ENCODE measurements at regions not wholly inside any gene's neighbourhood (a gene's known extent, or its start where the extent isn't known, plus 50 kb on each side); places are given as distances from the start of the nearest gene placed in this dataset.

DNA sequence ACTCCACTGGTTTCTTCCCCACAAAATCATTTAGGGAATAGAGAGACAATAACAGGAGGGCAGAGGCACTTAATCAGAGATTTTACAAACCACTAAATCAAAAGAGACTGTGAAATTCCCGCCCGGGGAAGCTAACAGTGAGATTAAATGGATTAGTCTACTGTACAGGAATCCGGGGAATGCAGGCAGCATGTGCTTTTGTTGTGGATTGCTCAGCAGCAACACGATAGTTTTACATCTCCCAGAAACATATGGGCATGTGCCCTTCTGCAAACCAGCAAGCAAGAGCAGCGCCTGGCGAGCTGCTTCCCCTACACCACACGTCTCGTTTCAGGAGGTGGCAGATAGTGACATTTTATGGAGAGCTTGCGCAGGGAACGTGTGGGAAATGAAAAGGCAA lies 382.3 kb downstream of the CD83 start:
- peaks cover 0 to 12% (median 3%) of the 10 kb centered on the region in 8 donors for H3K9me3 Mint-ChIP-seq
- POLR2A ChIA-PET (ENCODE audit: partially characterized antibody) = no interaction called here
- H3K27me3 ChIP-seq (ENCODE audit: insufficient read depth, low read length) = no peaks in the 10 kb centered on the region
- no peak overlapping the region for H3K4me3 ChIP-seq (ENCODE audit: low read length in 2 of 2)
- intact Hi-C loops (cut with micrococcal nuclease) = no loop called here
- no peaks in the 10 kb centered on the region for H3K27me3 Mint-ChIP-seq
- no peaks in the 10 kb centered on the region for H3K9me3 ChIP-seq (ENCODE audit: control insufficient read depth in 1 of 2, low read length in 2 of 2)
- CTCF ChIA-PET (ENCODE audit: partially characterized antibody) = no interaction called here
- no peaks in the 10 kb centered on the region for H3K4me1 Mint-ChIP-seq
- no peaks in the 10 kb centered on the region for H3K36me3 Mint-ChIP-seq
- no peak overlapping the region for H3K27ac ChIP-seq (ENCODE audit: low read depth, low read length)
- H3K4me3 Mint-ChIP-seq = no peak overlapping the region
- no peaks in the 10 kb centered on the region for H3K4me1 ChIP-seq (ENCODE audit: insufficient read depth, low read length)
- H3K27ac Mint-ChIP-seq = no peak overlapping the region
- DNase-seq = no peak
- no peaks in the 10 kb centered on the region for H3K36me3 ChIP-seq (ENCODE audit: insufficient read depth, low read length)

DNA sequence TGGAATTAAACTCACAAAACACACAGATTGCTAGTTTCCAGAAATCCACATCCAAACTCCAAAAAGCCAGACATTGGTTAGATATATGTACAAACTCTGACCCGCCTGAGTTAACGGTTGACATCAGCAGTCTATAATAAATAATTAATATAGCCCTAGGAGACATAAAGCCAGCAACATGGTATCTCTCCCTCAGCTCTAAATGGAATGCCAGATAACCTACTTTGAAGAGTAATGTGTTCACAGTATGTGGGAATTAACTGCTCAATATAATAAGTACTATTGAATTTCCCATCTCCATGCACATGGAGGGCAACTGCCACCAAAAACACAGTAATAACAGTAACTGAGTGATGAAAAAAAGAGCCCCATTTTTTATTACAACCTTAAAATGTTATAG lies 383.2 kb downstream of the CD83 start:
- Mint-ChIP-seq H3K4me3 (no peak overlapping the region), H3K27ac (no peak overlapping the region), H3K4me1 (peaks cover 0 to under 1% (median 0%) of the 10 kb centered on the region in 4 donors), H3K9me3 (peaks cover 0 to 12% (median 3%) of the 10 kb centered on the region in 8 donors), H3K27me3 (no peaks in the 10 kb centered on the region), H3K36me3 (no peaks in the 10 kb centered on the region)
- Histone ChIP-seq H3K27me3 (ENCODE audit: insufficient read depth, low read length) (no peaks in the 10 kb centered on the region), H3K9me3 (ENCODE audit: control insufficient read depth in 1 of 2, low read length in 2 of 2) (no peaks in the 10 kb centered on the region), H3K4me1 (ENCODE audit: insufficient read depth, low read length) (peaks cover under 1% of the 10 kb centered on the region), H3K36me3 (ENCODE audit: insufficient read depth, low read length) (no peaks in the 10 kb centered on the region), H3K27ac (ENCODE audit: low read depth, low read length) (no peak overlapping the region), H3K4me3 (ENCODE audit: low read length in 2 of 2) (no peak overlapping the region)
- ChIA-PET CTCF (ENCODE audit: partially characterized antibody) (no interaction called here), POLR2A (ENCODE audit: partially characterized antibody) (no interaction called here)
- no peak for DNase-seq
- intact Hi-C loops (cut with micrococcal nuclease) = no loop called here

DNA sequence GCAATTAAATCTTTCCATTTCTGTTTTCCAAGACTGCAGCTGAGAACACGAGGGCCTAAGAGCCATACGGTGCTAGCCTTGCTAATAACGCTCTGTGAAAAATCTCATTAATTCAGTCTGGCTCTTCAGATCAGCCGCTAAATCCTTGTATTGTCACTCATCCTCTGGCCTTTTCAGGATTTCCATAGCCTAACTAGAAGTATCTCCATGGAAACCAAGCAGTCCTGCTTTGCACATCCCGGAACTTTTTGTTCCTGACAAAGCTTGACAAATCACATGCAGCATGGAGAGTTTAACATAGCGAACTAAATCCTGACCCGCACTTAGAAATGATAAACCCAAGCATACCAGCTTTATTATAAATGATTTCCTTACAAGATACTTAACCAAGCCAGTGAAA lies 383.7 kb downstream of the CD83 start:
- peaks cover 0 to 9% (median 2%) of the 10 kb centered on the region in 8 donors for H3K9me3 Mint-ChIP-seq
- no peak overlapping the region for H3K27ac ChIP-seq (ENCODE audit: low read depth, low read length)
- no peak overlapping the region for H3K4me3 ChIP-seq (ENCODE audit: low read length in 2 of 2)
- H3K9me3 ChIP-seq (ENCODE audit: control insufficient read depth in 1 of 2, low read length in 2 of 2) = no peaks in the 10 kb centered on the region
- no peaks in the 10 kb centered on the region for H3K27me3 ChIP-seq (ENCODE audit: insufficient read depth, low read length)
- H3K4me1 Mint-ChIP-seq = peaks cover 0 to 4% (median 2%) of the 10 kb centered on the region in 4 donors
- POLR2A ChIA-PET (ENCODE audit: partially characterized antibody) = no interaction called here
- H3K36me3 ChIP-seq (ENCODE audit: insufficient read depth, low read length) = no peaks in the 10 kb centered on the region
- intact Hi-C loops (cut with micrococcal nuclease) = no loop called here
- no peak for DNase-seq
- H3K36me3 Mint-ChIP-seq = no peaks in the 10 kb centered on the region
- H3K4me3 Mint-ChIP-seq = no peak overlapping the region
- H3K27me3 Mint-ChIP-seq = no peaks in the 10 kb centered on the region
- H3K27ac Mint-ChIP-seq = no peak overlapping the region
- H3K4me1 ChIP-seq (ENCODE audit: insufficient read depth, low read length) = peaks cover 4% of the 10 kb centered on the region
- CTCF ChIA-PET (ENCODE audit: partially characterized antibody) = no interaction called here

DNA sequence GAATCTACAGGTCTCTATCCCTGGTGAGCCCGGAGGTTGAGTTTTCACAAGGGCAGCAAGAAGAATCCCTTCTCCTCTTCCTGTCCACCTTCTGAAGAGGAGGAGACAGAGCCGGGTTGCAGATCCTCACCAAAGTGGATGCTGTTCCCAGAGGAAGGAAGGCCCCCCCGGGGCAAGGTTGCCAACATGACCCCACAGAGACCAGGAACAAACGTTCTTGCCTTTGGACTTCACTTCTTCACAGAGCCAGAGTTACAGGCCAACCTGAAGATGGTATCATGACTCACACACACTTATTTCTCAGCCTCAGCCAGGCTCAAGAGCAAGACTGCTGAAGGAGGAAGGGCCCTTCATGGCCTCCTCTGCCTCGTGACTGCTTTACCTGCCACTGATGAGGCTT lies 384.3 kb downstream of the CD83 start:
- Histone ChIP-seq H3K9me3 (ENCODE audit: control insufficient read depth in 1 of 2, low read length in 2 of 2) (no peaks in the 10 kb centered on the region), H3K27ac (ENCODE audit: low read depth, low read length) (no peak overlapping the region), H3K27me3 (ENCODE audit: insufficient read depth, low read length) (no peaks in the 10 kb centered on the region), H3K4me1 (ENCODE audit: insufficient read depth, low read length) (peaks cover 11% of the 10 kb centered on the region), H3K4me3 (ENCODE audit: low read length in 2 of 2) (no peak overlapping the region), H3K36me3 (ENCODE audit: insufficient read depth, low read length) (no peaks in the 10 kb centered on the region)
- Mint-ChIP-seq H3K27me3 (no peaks in the 10 kb centered on the region), H3K4me1 (peaks cover 4 to 9% (median 7%) of the 10 kb centered on the region in 4 donors), H3K4me3 (no peak overlapping the region), H3K27ac (no peak overlapping the region), H3K36me3 (no peaks in the 10 kb centered on the region), H3K9me3 (peaks cover 0 to 5% (median 0%) of the 10 kb centered on the region in 8 donors)
- intact Hi-C loops (cut with micrococcal nuclease) = no loop called here
- ChIA-PET POLR2A (ENCODE audit: partially characterized antibody) (no interaction called here), CTCF (ENCODE audit: partially characterized antibody) (no interaction called here)
- no peak for DNase-seq

DNA sequence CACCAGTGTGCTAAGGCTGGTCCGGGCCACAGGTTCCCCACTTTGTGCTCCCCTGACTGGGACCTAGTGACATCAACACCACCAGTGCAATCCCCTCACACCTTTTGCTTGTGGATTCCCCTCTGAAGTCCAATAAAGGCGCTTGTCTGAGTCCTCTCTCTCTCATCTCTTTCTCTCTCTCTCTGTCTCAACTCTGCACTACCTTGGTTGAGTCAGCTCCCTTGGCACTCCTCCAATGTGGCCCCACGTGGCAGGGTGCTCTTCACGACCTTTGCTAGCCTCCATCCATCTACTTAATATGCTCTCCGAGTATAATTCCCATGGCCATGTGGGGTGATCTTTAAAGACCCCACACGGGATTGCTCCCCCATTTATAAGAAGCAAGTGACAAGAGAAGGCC lies 385.0 kb downstream of the CD83 start:
- Mint-ChIP-seq H3K36me3 (no peaks in the 10 kb centered on the region), H3K27ac (peak overlapping the region in 1 of 7 donors; percentile 5), H3K4me1 (peaks cover 8 to 14% (median 11%) of the 10 kb centered on the region in 4 donors), H3K27me3 (no peaks in the 10 kb centered on the region), H3K9me3 (peaks cover 0 to 1% (median 0%) of the 10 kb centered on the region in 8 donors), H3K4me3 (no peak overlapping the region)
- Histone ChIP-seq H3K27ac (ENCODE audit: low read depth, low read length) (no peak overlapping the region), H3K36me3 (ENCODE audit: insufficient read depth, low read length) (no peaks in the 10 kb centered on the region), H3K9me3 (ENCODE audit: control insufficient read depth in 1 of 2, low read length in 2 of 2) (no peaks in the 10 kb centered on the region), H3K4me1 (ENCODE audit: insufficient read depth, low read length) (peaks cover 14% of the 10 kb centered on the region), H3K27me3 (ENCODE audit: insufficient read depth, low read length) (no peaks in the 10 kb centered on the region), H3K4me3 (ENCODE audit: low read length in 2 of 2) (no peak overlapping the region)
- POLR2A ChIA-PET (ENCODE audit: partially characterized antibody) = no interaction called here
- no peak for DNase-seq
- intact Hi-C loops (cut with micrococcal nuclease) = no loop called here
- CTCF ChIA-PET (ENCODE audit: partially characterized antibody) = no interaction called here

DNA sequence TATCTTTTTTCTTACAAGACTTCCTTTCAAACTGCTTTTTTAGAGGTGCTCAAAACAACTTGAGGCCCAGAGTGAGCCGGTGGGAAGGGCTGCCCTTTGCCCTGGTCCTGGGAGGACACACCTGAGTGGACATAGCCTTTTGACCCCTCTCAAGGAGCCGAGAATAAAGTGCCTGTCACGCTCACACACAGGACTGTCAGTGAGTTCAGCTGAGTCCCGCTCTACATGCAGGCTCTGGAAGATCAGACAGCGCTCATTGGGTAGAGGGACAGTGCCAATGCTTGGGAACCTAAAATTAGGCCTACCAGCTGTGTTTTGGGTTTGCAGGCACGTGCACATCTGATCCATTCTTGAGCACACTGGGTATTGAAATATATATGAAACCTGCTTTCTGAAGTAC lies 387.8 kb downstream of the CD83 start:
- no peak overlapping the region for H3K4me3 Mint-ChIP-seq
- H3K4me1 Mint-ChIP-seq = peaks cover 8 to 14% (median 11%) of the 10 kb centered on the region in 4 donors
- Histone ChIP-seq H3K27me3 (ENCODE audit: insufficient read depth, low read length) (no peaks in the 10 kb centered on the region), H3K9me3 (ENCODE audit: control insufficient read depth in 1 of 2, low read length in 2 of 2) (no peaks in the 10 kb centered on the region), H3K36me3 (ENCODE audit: insufficient read depth, low read length) (no peaks in the 10 kb centered on the region), H3K4me1 (ENCODE audit: insufficient read depth, low read length) (peaks cover 14% of the 10 kb centered on the region), H3K4me3 (ENCODE audit: low read length in 2 of 2) (no peak overlapping the region), H3K27ac (ENCODE audit: low read depth, low read length) (no peak overlapping the region)
- no peak overlapping the region for H3K27ac Mint-ChIP-seq
- ChIA-PET CTCF (ENCODE audit: partially characterized antibody) (no interaction called here), POLR2A (ENCODE audit: partially characterized antibody) (no interaction called here)
- H3K27me3 Mint-ChIP-seq = no peaks in the 10 kb centered on the region
- H3K36me3 Mint-ChIP-seq = no peaks in the 10 kb centered on the region
- no peak for DNase-seq
- intact Hi-C loops (cut with micrococcal nuclease) = no loop called here
- H3K9me3 Mint-ChIP-seq = peaks cover 0 to 1% (median 0%) of the 10 kb centered on the region in 8 donors

DNA sequence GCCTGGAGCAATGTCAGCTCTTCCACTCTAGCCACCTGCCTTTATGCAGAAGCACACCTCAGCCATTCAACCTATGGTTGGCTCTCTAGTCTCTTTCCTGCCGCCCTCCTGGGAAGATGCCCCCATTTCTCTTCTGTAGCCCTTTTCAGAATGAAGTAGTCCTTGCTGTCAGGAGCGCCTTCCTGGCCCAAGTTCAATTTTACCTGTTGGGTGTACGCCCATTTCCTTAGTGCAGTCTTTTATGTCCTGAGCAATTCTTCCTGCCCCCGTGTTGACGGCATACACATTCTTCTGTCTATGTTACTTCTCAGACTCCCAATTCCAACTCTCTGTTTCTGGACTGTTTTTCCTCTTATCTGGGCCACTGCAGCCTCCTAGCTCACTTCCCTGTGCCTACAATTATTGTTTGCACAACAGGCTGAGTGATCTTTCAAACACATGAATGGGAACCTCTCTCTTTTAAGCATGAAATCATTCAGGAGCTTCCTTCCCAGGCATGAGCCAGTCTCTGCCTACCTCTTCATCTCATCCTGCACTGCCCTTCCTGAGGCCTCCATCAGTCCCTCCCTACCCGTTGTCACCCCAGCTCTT lies 389.2 kb downstream of the CD83 start:
- Histone ChIP-seq H3K4me1 (ENCODE audit: insufficient read depth, low read length) (peaks cover 14% of the 10 kb centered on the region), H3K36me3 (ENCODE audit: insufficient read depth, low read length) (no peaks in the 10 kb centered on the region), H3K27ac (ENCODE audit: low read depth, low read length) (no peak overlapping the region), H3K9me3 (ENCODE audit: control insufficient read depth in 1 of 2, low read length in 2 of 2) (no peaks in the 10 kb centered on the region), H3K27me3 (ENCODE audit: insufficient read depth, low read length) (no peaks in the 10 kb centered on the region), H3K4me3 (ENCODE audit: low read length in 2 of 2) (no peak overlapping the region)
- Mint-ChIP-seq H3K27ac (peak overlapping the region in 2 of 7 donors; percentile 13 to 60), H3K27me3 (peaks cover under 1 to 2% of the 10 kb centered on the region in 2 donors), H3K9me3 (peaks cover 0 to 1% (median 0%) of the 10 kb centered on the region in 8 donors), H3K36me3 (no peaks in the 10 kb centered on the region), H3K4me1 (peaks cover 8 to 14% (median 11%) of the 10 kb centered on the region in 4 donors), H3K4me3 (peak overlapping the region in 3 of 8 donors; percentile 29 to 51 (median 43))
- ChIA-PET POLR2A (ENCODE audit: partially characterized antibody) (no interaction called here), CTCF (ENCODE audit: partially characterized antibody) (interaction anchor here (0.6 kb wide), 1 partner anchor 8 kb away, joined by 3 read pairs; no protein-coding TSS in a partner anchor)
- peak in 2 of 5 donors; percentile 3 to 6 for DNase-seq
- intact Hi-C loops (cut with micrococcal nuclease) = no loop called here
